Suprapubic skin (tissue), 4 donors: ENCODE measurements at regions not wholly inside any gene's neighbourhood (a gene's known extent, or its start where the extent isn't known, plus 50 kb on each side); places are given as distances from the start of the nearest gene placed in this dataset.

Source experiments
- CTCF ChIP-seq, 2 donors: fragments of 200-600 bp in 1 of 2; fragments of 450-650 bp in 1 of 2; sonication (generic) in 1 of 2; IDR thresholded peaks; one replicate each; pipeline ENCODE4 v1.5.1; 2016 to 2019; ENCODE audit warnings: antibody characterized with exemption in 2 of 2, mild to moderate bottlenecking in 1 of 2, moderate library complexity in 1 of 2
- EP300 ChIP-seq: sonication (generic); formaldehyde crosslinking; IDR thresholded peaks from one replicate; pipeline ENCODE4 v1.6.1; 2017; ENCODE audit warnings: antibody characterized with exemption
- POLR2A ChIP-seq, 2 donors: fragments of 450-650 bp; IDR thresholded peaks; one replicate each; pipeline ENCODE4 v1.6.1; 2017; ENCODE audit warnings: antibody characterized with exemption in 2 of 2, mild to moderate bottlenecking in 2 of 2, moderate library complexity in 2 of 2
- POLR2AphosphoS5 ChIP-seq, 3 donors: sonication (generic); formaldehyde crosslinking; IDR thresholded peaks; one replicate each; pipeline ENCODE4 v1.6.1; 2017; ENCODE audit warnings: antibody characterized with exemption in 3 of 3

DNA sequence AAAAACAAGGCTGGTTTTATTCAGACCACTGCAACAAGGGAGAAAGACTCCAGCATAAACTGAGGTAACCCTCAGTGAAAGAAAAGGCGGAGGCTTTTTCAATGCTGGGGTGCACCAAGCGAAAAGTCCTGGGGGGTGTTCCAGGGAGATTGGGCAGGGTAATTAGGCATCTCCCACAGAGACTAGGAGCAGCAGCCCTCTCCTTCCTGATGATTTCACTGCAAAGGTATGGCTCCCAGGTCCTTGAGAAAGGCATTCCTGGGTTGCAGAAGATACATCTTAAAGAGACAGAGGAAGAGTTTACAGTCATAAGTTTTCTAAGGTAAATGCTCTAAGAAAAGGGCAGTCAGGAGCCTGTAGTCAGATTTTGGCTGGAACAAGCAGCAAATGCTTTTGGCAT, 412.0 kb downstream of the FOXO1 start:
- TF ChIP-seq CTCF (IDR thresholded peaks at IDR 0.05) (no peak), POLR2A (IDR thresholded peaks at IDR 0.05) (no peak), POLR2AphosphoS5 (IDR thresholded peaks at IDR 0.05) (no peak), EP300 (no peak)
